Caco-2 (cell line): ENCODE measurements at regions not wholly inside any gene's neighbourhood (a gene's known extent, or its start where the extent isn't known, plus 50 kb on each side); places are given as distances from the start of the nearest gene placed in this dataset.

Source experiments
- BruUV-seq: library from RNA; stranded (reverse); fragments of 400-500 nt; replicated peaks from 2 replicates; lab custom pipeline; 2021; lab: Mats Ljungman, UMichigan
- CTCF ChIA-PET: fragments of 300-600 bp; sonication (Branson Sonifier 250); formaldehyde crosslinking; loops from one replicate; lab custom pipeline; 2022; ENCODE audit warnings: antibody characterized with exemption; lab: Charles Lee
- POLR2A ChIA-PET: fragments of 300-600 bp; sonication (Branson Sonifier 250); formaldehyde crosslinking; loops from one replicate; lab custom pipeline; 2022; ENCODE audit warnings: antibody characterized with exemption; lab: Charles Lee
- DNase-seq, 2 experiments: peaks; one replicate each; pipeline versions ENCODE4 v3.0.0 to v3.0.0-alpha.2; 2020 to 2022
- H3K27me3 ChIP-seq: replicated peaks from 2 replicates; pipeline ENCODE4 v1.6.0; 2011; ENCODE audit warnings: low read length; ENCODE audit not compliant: control insufficient read depth, insufficient read depth
- H3K36me3 ChIP-seq: 2 replicates; pipeline ENCODE4 v1.5.1; 2011; ENCODE audit warnings: low read length; ENCODE audit not compliant: control insufficient read depth, insufficient read depth
- H3K4me1 ChIP-seq: fragments of 250-450 bp; sonication (Bioruptor Pico); 2 replicates; pipeline ENCODE4 v1.5.1; 2020; ENCODE audit warnings: mild to moderate bottlenecking
- H3K4me3 ChIP-seq: 2 replicates; pipeline ENCODE4 v1.5.1; 2011; ENCODE audit warnings: low read depth, mild to moderate bottlenecking, control low read depth, low read length
- H3K9me3 ChIP-seq: fragments of 250-450 bp; sonication (Bioruptor Pico); 2 replicates; pipeline ENCODE4 v1.5.1; 2020; ENCODE audit warnings: mild to moderate bottlenecking, moderate library complexity
- H3K27ac Mint-ChIP-seq: one replicate; pipeline ENCODE4 v1.8.0; 2022; ENCODE audit warnings: mixed read lengths; ENCODE audit not compliant: unreplicated experiment
- H3K27me3 Mint-ChIP-seq: one replicate; pipeline ENCODE4 v1.8.0; 2022; ENCODE audit warnings: mixed read lengths; ENCODE audit not compliant: insufficient read depth, unreplicated experiment
- H3K36me3 Mint-ChIP-seq: one replicate; pipeline ENCODE4 v1.8.0; 2022; ENCODE audit warnings: mild to moderate bottlenecking, mixed read lengths; ENCODE audit not compliant: insufficient read depth, unreplicated experiment
- H3K4me1 Mint-ChIP-seq: one replicate; pipeline ENCODE4 v1.8.0; 2022; ENCODE audit warnings: low read depth, mixed read lengths; ENCODE audit not compliant: unreplicated experiment
- H3K4me3 Mint-ChIP-seq: one replicate; pipeline ENCODE4 v1.8.0; 2022; ENCODE audit warnings: mild to moderate bottlenecking, moderate library complexity, mixed read lengths; ENCODE audit not compliant: unreplicated experiment
- H3K9me3 Mint-ChIP-seq: one replicate; pipeline ENCODE4 v1.8.0; 2022; ENCODE audit warnings: mixed read lengths; ENCODE audit not compliant: unreplicated experiment
- CTCF ChIP-seq, 2 experiments: fragments of 200-600 bp in 1 of 2; IDR thresholded peaks; 1 replicate in 1 of 2; 2 replicates in 1 of 2; pipeline versions ENCODE4 v1.5.1 to v1.8.0; 2011 to 2022; ENCODE audit warnings: antibody characterized with exemption in 1 of 2, control low read depth in 1 of 2, inconsistent platforms in 1 of 2, low read depth in 1 of 2, low read length in 1 of 2, mild to moderate bottlenecking in 1 of 2, moderate library complexity in 1 of 2; ENCODE audit not compliant: insufficient read depth in 1 of 2, severe bottlenecking in 1 of 2, unreplicated experiment in 1 of 2
- intact Hi-C: fragments of 100-400 bp; cut with micrococcal nuclease; formaldehyde crosslinking; loops from one replicate; pipeline ENCODE4 v1.10.0; 2022; ENCODE audit not compliant: unreplicated experiment

- no peak for TF ChIP-seq CTCF (IDR thresholded peaks at IDR 0.05; ENCODE audit: insufficient read depth in 1 of 2, low read depth in 1 of 2, low read length in 1 of 2, severe bottlenecking in 1 of 2, unreplicated experiment in 1 of 2)
- ChIA-PET CTCF (no interaction called here), POLR2A (no interaction called here)
- Mint-ChIP-seq H3K27ac (no peak overlapping the region), H3K27me3 (no peaks in the 10 kb centered on the region), H3K9me3 (peaks cover 37% of the 10 kb centered on the region), H3K4me1 (no peaks in the 10 kb centered on the region), H3K4me3 (no peak overlapping the region), H3K36me3 (no peaks in the 10 kb centered on the region)
- DNase-seq, result no peak
- H3K9me3 ChIP-seq, result peaks cover 11% of the 10 kb centered on the region
- no peaks in the 10 kb centered on the region for H3K4me1 ChIP-seq
- intact Hi-C loops, result no loop called here
- H3K36me3 ChIP-seq, result no peaks in the 10 kb centered on the region
- BruUV-seq, result no TSS peak
- H3K27me3 ChIP-seq, result no peaks in the 10 kb centered on the region
- H3K4me3 ChIP-seq, result no peak overlapping the region
Measured at GRCh38 chr12:24527102-24527501, 421.8 kb downstream of the BCAT1 start.

- BruUV-seq, result no TSS peak
- H3K4me1 Mint-ChIP-seq, result no peaks in the 10 kb centered on the region
- peaks cover 40% of the 10 kb centered on the region for H3K9me3 ChIP-seq
- no peaks in the 10 kb centered on the region for H3K4me1 ChIP-seq
- intact Hi-C loops, result no loop called here
- no peaks in the 10 kb centered on the region for H3K36me3 ChIP-seq
- no peak overlapping the region for H3K4me3 Mint-ChIP-seq
- H3K27me3 Mint-ChIP-seq, result no peaks in the 10 kb centered on the region
- peaks cover 79% of the 10 kb centered on the region for H3K9me3 Mint-ChIP-seq
- DNase-seq, result no peak
- no peak overlapping the region for H3K27ac Mint-ChIP-seq
- no peak overlapping the region for H3K4me3 ChIP-seq
- no peak for TF ChIP-seq CTCF (IDR thresholded peaks at IDR 0.05; ENCODE audit: insufficient read depth in 1 of 2, low read depth in 1 of 2, low read length in 1 of 2, severe bottlenecking in 1 of 2, unreplicated experiment in 1 of 2)
- ChIA-PET POLR2A (no interaction called here), CTCF (no interaction called here)
- H3K27me3 ChIP-seq, result no peaks in the 10 kb centered on the region
- H3K36me3 Mint-ChIP-seq, result peaks cover 6% of the 10 kb centered on the region
Measured at GRCh38 chr12:24522736-24523135, 426.2 kb downstream of the BCAT1 start.

GRCh38 chr12:24519759-24520158 is 429.1 kb downstream of the BCAT1 start:
- H3K4me1 ChIP-seq, result no peaks in the 10 kb centered on the region
- no peak for TF ChIP-seq CTCF (IDR thresholded peaks at IDR 0.05; ENCODE audit: insufficient read depth in 1 of 2, low read depth in 1 of 2, low read length in 1 of 2, severe bottlenecking in 1 of 2, unreplicated experiment in 1 of 2)
- peaks cover 6% of the 10 kb centered on the region for H3K36me3 Mint-ChIP-seq
- DNase-seq, result no peak
- intact Hi-C loops, result no loop called here
- H3K27ac Mint-ChIP-seq, result no peak overlapping the region
- no peak overlapping the region for H3K4me3 Mint-ChIP-seq
- H3K4me3 ChIP-seq, result no peak overlapping the region
- H3K4me1 Mint-ChIP-seq, result no peaks in the 10 kb centered on the region
- H3K27me3 ChIP-seq, result no peaks in the 10 kb centered on the region
- H3K9me3 Mint-ChIP-seq, result peaks cover 69% of the 10 kb centered on the region
- CTCF ChIA-PET, result no interaction called here
- peaks cover 40% of the 10 kb centered on the region for H3K9me3 ChIP-seq
- H3K36me3 ChIP-seq, result no peaks in the 10 kb centered on the region
- POLR2A ChIA-PET, result interaction anchor here (0.5 kb wide), 1 partner anchor 235 kb away, joined by 3 read pairs; no protein-coding TSS in a partner anchor
- H3K27me3 Mint-ChIP-seq, result no peaks in the 10 kb centered on the region
- no TSS peak for BruUV-seq
